ENCODE measurements at regions not wholly inside any gene's neighbourhood (a gene's known extent, or its start where the extent isn't known, plus 50 kb on each side); places are given as distances from the start of the nearest gene placed in this dataset.
"Not testable (repeated sequence)": the region's sequence is repeated elsewhere in the genome, so short reads cannot be mapped to it uniquely, and the experiment has no call there.

DNA sequence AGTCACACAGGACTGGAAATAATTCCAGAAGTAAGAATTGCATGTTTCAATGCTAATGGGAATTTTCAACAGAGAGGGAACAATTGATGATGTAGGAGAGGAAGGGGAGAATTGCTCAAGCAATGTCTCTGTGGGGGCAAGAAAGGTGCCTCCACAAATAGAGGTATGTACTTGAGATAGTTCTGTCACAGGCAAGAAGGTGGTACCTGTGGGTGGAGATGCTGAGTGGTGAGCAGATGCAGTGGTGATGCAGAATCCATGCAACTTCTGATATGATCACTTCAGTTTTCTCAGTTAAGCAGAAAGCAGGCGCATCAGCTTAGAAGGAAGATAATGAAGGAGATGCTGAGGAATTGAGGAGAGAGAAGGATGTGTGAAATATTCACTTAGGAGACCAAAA, 55.1 kb upstream of the SEC24B start:
- DNase-seq: no peak

DNA sequence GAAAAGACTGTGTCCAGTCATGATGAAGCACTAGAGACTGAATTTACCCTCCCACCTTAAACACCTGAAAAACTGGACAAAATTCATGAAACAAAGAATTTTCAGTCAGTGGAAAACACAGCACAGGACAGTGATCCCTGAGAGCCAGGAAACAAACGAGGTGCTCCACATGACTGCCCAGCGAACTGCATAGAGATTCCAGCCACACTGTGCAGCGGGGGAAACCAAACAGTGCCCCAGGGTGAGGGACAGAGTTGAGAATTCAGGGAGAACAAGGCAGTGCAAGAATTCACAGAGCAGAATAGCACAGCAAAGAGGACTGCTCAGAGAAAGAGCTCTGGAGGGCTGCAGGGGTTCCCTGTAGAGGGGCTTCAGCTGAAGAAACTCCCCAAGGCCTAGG, 55.5 kb upstream of the SEC24B start:
- no peak for DNase-seq

- DNase-seq: no peak
Observed at GRCh38 chr4:109375778-109376414, 57.7 kb upstream of the SEC24B start.

DNA sequence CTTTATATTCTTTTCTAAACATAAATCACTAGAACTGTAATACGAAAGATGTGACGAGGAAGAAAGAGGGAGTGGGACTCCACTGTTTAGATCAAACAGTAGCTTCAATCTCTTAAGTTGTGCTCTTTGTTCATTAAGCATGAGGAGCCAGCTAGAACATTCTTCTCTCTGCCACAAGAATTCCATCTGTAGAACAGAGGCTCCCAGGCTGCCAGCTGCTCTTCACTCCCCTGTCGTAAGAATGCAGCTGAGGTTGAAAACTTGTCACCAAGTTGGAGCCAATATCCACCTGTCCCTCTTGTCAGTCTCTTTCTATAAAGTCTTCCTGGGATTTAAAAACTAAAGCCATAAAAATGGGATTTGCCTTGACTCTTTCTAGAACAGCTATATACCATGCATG, 65.0 kb upstream of the SEC24B start:
- DNase-seq: peak; percentile 70

GRCh38 chr4:109365939-109366338, 63.5 kb upstream of the COL25A1 start:
- DNase-seq: no peak

- DNase-seq: not testable (repeated sequence)
Observed at GRCh38 chr4:109365297-109365696, 62.8 kb upstream of the COL25A1 start.

DNA sequence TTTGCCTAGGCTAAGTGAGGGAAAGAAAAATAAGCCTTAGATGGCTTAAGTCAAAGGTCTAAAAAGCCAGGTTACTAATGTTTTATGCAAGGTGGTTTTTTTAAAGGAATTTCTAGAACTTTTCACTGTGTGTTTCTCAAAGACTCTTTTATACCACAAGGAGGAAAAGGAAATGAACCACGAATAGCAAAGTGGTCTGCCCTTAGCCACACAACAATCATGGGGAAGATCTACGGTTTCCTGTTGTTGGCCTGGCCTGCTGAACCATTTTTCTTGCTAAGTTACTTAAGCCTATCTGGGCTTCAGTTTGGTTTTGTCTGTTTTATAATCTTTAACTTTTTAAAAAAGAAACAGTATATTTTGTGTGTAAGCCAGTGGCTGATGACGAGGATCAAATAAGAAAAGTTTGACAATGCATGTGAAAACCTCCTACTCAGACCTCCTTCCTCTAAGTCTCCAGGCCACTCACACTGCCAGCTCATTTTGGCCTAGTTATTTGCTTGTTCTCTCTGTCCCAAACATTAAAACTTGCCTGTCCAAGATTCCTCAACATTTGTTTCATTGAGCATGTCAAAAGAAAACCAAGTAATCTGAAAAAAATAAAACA, 56.7 kb upstream of the COL25A1 start:
- no peak for DNase-seq

DNA sequence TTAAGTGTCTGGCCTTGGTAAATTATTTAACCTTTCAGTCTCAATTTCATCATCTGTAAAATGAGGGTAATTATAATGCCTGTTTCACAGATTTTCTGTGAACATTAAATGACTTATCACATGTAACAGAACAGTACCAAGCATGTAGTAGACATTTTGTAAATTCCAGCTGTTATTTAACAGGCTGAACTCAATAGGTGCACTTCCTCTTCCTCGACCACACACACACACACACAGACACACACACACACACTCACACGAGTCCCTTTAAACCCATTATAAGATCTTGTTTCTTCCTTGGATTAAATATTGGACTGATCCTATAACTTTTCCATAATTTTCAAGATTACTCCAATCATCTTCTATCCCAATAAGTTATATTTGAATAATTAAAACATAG, 53.4 kb upstream of the COL25A1 start:
- no peak for DNase-seq

DNA sequence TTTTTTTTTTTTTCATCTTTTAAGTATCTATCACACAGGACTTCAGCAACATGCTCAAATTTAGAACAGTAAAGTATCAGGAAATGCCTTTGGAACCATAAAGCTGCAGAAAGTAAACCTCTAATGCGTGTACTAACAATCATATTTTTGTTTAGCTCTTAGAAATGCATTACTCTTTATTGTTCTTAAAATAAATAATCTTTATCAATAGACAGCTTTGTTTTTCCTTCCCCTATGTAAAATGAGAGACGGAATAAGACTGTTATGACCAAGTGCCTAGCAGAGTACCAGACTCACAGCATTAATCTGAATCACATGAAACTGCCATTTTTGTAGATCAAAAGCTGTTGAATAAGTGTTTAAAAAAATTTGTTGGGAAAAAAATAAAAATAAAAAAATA, 50.5 kb upstream of the COL25A1 start:
- no peak for DNase-seq
